ENCODE measurements at regions not wholly inside any gene's neighbourhood (a gene's known extent, or its start where the extent isn't known, plus 50 kb on each side); places are given as distances from the start of the nearest gene placed in this dataset.

DNA sequence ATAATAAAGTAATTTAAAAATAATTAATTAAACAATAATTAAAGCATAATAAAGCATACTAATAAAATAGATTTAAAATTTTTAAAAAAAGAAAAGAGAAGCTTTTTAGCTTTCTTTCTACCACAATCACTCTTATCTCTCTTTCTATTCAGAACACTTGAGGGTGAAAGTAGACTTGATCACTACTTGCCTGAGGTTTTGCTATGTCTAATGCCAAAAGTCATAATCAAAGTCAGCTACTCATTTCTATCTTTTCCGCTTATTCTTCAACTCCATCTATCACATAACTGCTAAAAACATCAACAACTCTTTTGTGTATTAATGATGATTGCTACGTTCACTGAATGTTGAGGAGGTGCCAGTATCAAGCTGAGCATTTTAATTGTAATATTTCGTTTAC lies 202.0 kb upstream of the KRR1 start:
- no peak overlapping the region for H2AFZ ChIP-seq
- peaks cover 5% of the 10 kb centered on the region; the same call in 1 of the 2 replicates for H3K4me1 ChIP-seq (ENCODE audit: insufficient read depth)
- in situ Hi-C loops (cut with MboI): no loop called here
- no peak overlapping the region for H3K4me3 ChIP-seq
- no peak overlapping the region for H3K27ac ChIP-seq
- H3K79me2 ChIP-seq (ENCODE audit: insufficient read depth): no peaks in the 10 kb centered on the region
- peaks cover 8% of the 10 kb centered on the region; the same call in 1 of the 2 replicates for H3F3A ChIP-seq (ENCODE audit: insufficient read depth)
- no peaks in the 10 kb centered on the region for H3K9me2 ChIP-seq (ENCODE audit: insufficient read depth)
- no peak overlapping the region for H3K4me2 ChIP-seq (ENCODE audit: unreplicated experiment)
- H3K36me3 ChIP-seq (ENCODE audit: low read depth): no peaks in the 10 kb centered on the region
- DNase-seq: no peak
- TF ChIP-seq EZH2phosphoT487 (IDR thresholded peaks at IDR 0.05; ENCODE audit: insufficient read depth, low read depth) (no peak), EZH2 (IDR thresholded peaks at IDR 0.05; ENCODE audit: insufficient read depth, poor library complexity, severe bottlenecking) (no peak)
- no peak overlapping the region for H3K9ac ChIP-seq
- no peaks in the 10 kb centered on the region for H4K20me1 ChIP-seq (ENCODE audit: insufficient read depth)
- no peaks in the 10 kb centered on the region for H3K9me3 ChIP-seq (ENCODE audit: low read depth)
- 72% methylated on average over 3 of the region's 3 CpGs for WGBS, 2 experiments (ENCODE audit: low coverage in 1 of 2, low lambda C conversion rate in 2 of 2, missing lambda C conversion rate in 2 of 2)
- no peaks in the 10 kb centered on the region for H3K27me3 ChIP-seq (replicated peaks; ENCODE audit: insufficient read depth)

DNA sequence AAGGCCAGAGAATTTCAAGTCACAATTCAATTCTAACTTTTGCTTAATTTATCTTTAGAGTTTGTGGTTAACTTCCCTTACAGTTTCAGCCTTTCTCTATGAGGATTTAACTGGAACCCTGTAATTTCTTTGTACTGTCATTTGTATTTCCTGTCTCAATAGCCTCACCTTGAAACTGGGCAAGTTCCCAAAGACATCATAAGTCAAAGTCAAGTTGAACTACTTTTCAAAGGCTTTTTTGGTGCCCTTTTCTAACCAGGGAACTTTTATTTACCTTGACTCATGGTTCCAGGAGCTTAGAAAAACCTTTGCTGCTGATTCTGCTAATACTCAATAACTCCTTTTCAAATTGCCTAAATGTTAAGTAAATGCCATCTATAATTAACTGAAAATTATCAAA lies 200.8 kb upstream of the KRR1 start:
- Histone ChIP-seq H3K9me3 (ENCODE audit: low read depth) (no peaks in the 10 kb centered on the region), H3K27me3 (replicated peaks; ENCODE audit: insufficient read depth) (no peaks in the 10 kb centered on the region), H3K36me3 (ENCODE audit: low read depth) (no peaks in the 10 kb centered on the region), H3F3A (ENCODE audit: insufficient read depth) (peaks cover 12% of the 10 kb centered on the region), H3K27ac (no peak overlapping the region), H3K4me2 (ENCODE audit: unreplicated experiment) (no peak overlapping the region), H3K79me2 (ENCODE audit: insufficient read depth) (no peaks in the 10 kb centered on the region), H3K4me3 (no peak overlapping the region), H3K9me2 (ENCODE audit: insufficient read depth) (no peaks in the 10 kb centered on the region), H2AFZ (no peak overlapping the region), H3K9ac (no peak overlapping the region), H4K20me1 (ENCODE audit: insufficient read depth) (no peaks in the 10 kb centered on the region), H3K4me1 (ENCODE audit: insufficient read depth) (peaks cover 7% of the 10 kb centered on the region)
- DNase-seq: no peak
- no peak for TF ChIP-seq EZH2phosphoT487 (IDR thresholded peaks at IDR 0.05; ENCODE audit: insufficient read depth, low read depth)
- TF ChIP-seq EZH2 (IDR thresholded peaks at IDR 0.05; ENCODE audit: insufficient read depth, poor library complexity, severe bottlenecking): no peak
- in situ Hi-C loops (cut with MboI): no loop called here

DNA sequence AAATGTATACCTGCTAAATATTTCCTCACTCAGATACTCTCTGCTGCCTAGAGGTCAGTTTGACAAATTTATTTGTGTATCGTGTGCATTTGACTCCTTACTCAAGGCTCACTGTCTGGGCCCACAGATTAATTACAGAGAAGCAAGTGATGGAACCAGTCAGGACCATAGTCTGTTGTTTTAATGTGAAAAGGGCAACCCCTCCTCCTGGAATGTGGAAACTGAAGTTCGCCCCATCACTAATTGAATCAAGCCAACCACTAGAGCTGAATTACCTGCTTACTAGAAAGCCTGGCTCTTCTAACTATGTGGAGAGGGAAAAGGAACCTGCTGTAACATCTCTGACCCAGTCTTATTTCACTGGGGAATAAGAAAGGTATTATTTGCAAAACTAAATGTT lies 199.9 kb upstream of the KRR1 start:
- DNase-seq: no peak
- WGBS, 2 experiments (ENCODE audit: low coverage in 1 of 2, low lambda C conversion rate in 2 of 2, missing lambda C conversion rate in 2 of 2): 96 to 100% methylated on average over 2 of the region's 2 CpGs

DNA sequence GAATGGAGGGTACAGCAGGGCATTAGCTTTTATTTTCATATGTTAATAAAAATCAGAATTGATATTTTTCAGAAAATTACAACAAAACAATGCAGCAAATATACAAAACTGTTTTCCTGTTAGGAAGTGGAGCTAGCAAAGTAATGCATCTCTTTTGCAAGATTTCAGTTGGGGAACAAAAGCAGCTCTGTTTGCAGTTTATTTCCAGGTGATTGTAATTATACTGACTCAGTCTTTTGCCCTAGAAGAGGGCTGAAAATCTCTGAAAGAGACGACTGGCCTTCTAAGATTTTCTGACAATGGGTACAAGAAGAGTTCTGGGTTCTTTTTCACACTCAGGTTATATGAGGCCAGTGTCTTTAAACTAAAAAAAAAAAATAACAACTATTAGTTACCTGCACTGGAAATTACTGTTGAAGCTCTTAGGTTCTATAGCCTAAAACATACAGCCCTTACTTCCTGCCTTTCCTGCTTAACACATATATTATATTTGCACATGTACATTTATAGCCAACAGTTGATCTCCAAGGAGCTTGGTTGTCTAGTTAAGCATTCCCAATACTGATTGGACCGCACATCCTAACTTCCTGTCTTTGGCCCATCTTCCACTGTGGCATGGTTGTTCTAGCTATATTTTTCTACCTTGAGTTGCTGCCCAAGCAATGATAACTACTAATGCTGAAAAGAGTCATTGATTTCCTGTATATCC lies 199.1 kb upstream of the KRR1 start:
- no peak overlapping the region for H3K27ac ChIP-seq

More for the DNA sequence above, 199.9 kb upstream of the KRR1 start:
- H3K36me3 ChIP-seq (ENCODE audit: low read depth): no peaks in the 10 kb centered on the region
- H3K9me3 ChIP-seq (ENCODE audit: low read depth): no peaks in the 10 kb centered on the region
- no peak overlapping the region for H3K9ac ChIP-seq
- no peaks in the 10 kb centered on the region for H3K27me3 ChIP-seq (replicated peaks; ENCODE audit: insufficient read depth)
- H4K20me1 ChIP-seq (ENCODE audit: insufficient read depth): no peaks in the 10 kb centered on the region
- in situ Hi-C loops (cut with MboI): no loop called here
- H3K4me3 ChIP-seq: no peak overlapping the region
- H3K79me2 ChIP-seq (ENCODE audit: insufficient read depth): no peaks in the 10 kb centered on the region
- H3K27ac ChIP-seq: no peak overlapping the region
- no peak overlapping the region for H3K4me2 ChIP-seq (ENCODE audit: unreplicated experiment)
- H2AFZ ChIP-seq: no peak overlapping the region
- no peak for TF ChIP-seq EZH2 (IDR thresholded peaks at IDR 0.05; ENCODE audit: insufficient read depth, poor library complexity, severe bottlenecking)
- TF ChIP-seq EZH2phosphoT487 (IDR thresholded peaks at IDR 0.05; ENCODE audit: insufficient read depth, low read depth): no peak
- H3K4me1 ChIP-seq (ENCODE audit: insufficient read depth): peaks cover 17% of the 10 kb centered on the region
- no peaks in the 10 kb centered on the region for H3K9me2 ChIP-seq (ENCODE audit: insufficient read depth)
- H3F3A ChIP-seq (ENCODE audit: insufficient read depth): peaks cover 22% of the 10 kb centered on the region

More for the DNA sequence above, 199.1 kb upstream of the KRR1 start:
- H3K36me3 ChIP-seq (ENCODE audit: low read depth): no peaks in the 10 kb centered on the region
- no peak overlapping the region for H3K9ac ChIP-seq
- H3K9me3 ChIP-seq (ENCODE audit: low read depth): no peaks in the 10 kb centered on the region
- no peaks in the 10 kb centered on the region for H3K79me2 ChIP-seq (ENCODE audit: insufficient read depth)
- H3K9me2 ChIP-seq (ENCODE audit: insufficient read depth): no peaks in the 10 kb centered on the region
- no peaks in the 10 kb centered on the region for H3K27me3 ChIP-seq (replicated peaks; ENCODE audit: insufficient read depth)
- no peak overlapping the region for H3K4me2 ChIP-seq (ENCODE audit: unreplicated experiment)
- DNase-seq: peak; percentile 27
- peaks cover 25% of the 10 kb centered on the region for H3K4me1 ChIP-seq (ENCODE audit: insufficient read depth)
- TF ChIP-seq EZH2phosphoT487 (IDR thresholded peaks at IDR 0.05; ENCODE audit: insufficient read depth, low read depth): no peak
- TF ChIP-seq EZH2 (IDR thresholded peaks at IDR 0.05; ENCODE audit: insufficient read depth, poor library complexity, severe bottlenecking): no peak
- in situ Hi-C loops (cut with MboI): no loop called here
- H2AFZ ChIP-seq: no peak overlapping the region
- WGBS, 2 experiments (ENCODE audit: low coverage in 1 of 2, low lambda C conversion rate in 2 of 2, missing lambda C conversion rate in 2 of 2): 0 to 3% methylated on average over 2 of the region's 2 CpGs
- H4K20me1 ChIP-seq (ENCODE audit: insufficient read depth): no peaks in the 10 kb centered on the region
- H3F3A ChIP-seq (ENCODE audit: insufficient read depth): peaks cover 29% of the 10 kb centered on the region
- H3K4me3 ChIP-seq: no peak overlapping the region
